Mesendoderm (in vitro differentiated cells): ENCODE measurements at regions not wholly inside any gene's neighbourhood (a gene's known extent, or its start where the extent isn't known, plus 50 kb on each side); places are given as distances from the start of the nearest gene placed in this dataset.

ENCODE experiments used
- DNase-seq: peaks from one replicate; pipeline ENCODE4 v3.0.0; 2013
- H2AK5ac ChIP-seq: 2 replicates; pipeline ENCODE4 v1.6.1; 2013; ENCODE audit warnings: low read length, inconsistent platforms
- H2BK120ac ChIP-seq: 2 replicates; pipeline ENCODE4 v1.6.1; 2013; ENCODE audit warnings: low read depth, mild to moderate bottlenecking, low read length, moderate library complexity, mixed read lengths
- H2BK15ac ChIP-seq: replicated peaks from 2 replicates; pipeline ENCODE4 v1.6.1; 2013; ENCODE audit warnings: low read depth, mild to moderate bottlenecking, moderate library complexity
- H2BK5ac ChIP-seq: 2 replicates; pipeline ENCODE4 v1.6.1; 2013; ENCODE audit warnings: low read length, inconsistent platforms
- H3K18ac ChIP-seq: 2 replicates; pipeline ENCODE4 v1.6.1; 2013; ENCODE audit warnings: mild to moderate bottlenecking, low read length, mixed read lengths
- H3K23ac ChIP-seq: one replicate; pipeline ENCODE4 v1.6.1; 2013; ENCODE audit warnings: low read length
- H3K27ac ChIP-seq: 2 replicates; pipeline ENCODE4 v1.5.1; 2013; ENCODE audit warnings: low read depth, mild to moderate bottlenecking, inconsistent platforms, low read length, moderate library complexity
- H3K27me3 ChIP-seq: 2 replicates; pipeline ENCODE4 v1.6.1; 2013; ENCODE audit warnings: low read length, control low read depth, mild to moderate bottlenecking, inconsistent platforms; ENCODE audit not compliant: insufficient read depth, poor library complexity
- H3K36me3 ChIP-seq: 2 replicates; pipeline ENCODE4 v1.6.1; 2013; ENCODE audit warnings: low read length, inconsistent platforms; ENCODE audit not compliant: control insufficient read depth, insufficient read depth
- H3K4ac ChIP-seq: one replicate; pipeline ENCODE4 v1.6.1; 2013; ENCODE audit warnings: low read depth, mild to moderate bottlenecking, low read length, moderate library complexity
- H3K4me1 ChIP-seq: 2 replicates; pipeline ENCODE4 v1.6.1; 2013; ENCODE audit warnings: low read depth, low read length, inconsistent platforms; ENCODE audit not compliant: control insufficient read depth
- H3K4me2 ChIP-seq: 2 replicates; pipeline ENCODE4 v1.6.1; 2013; ENCODE audit warnings: low read length
- H3K4me3 ChIP-seq: 2 replicates; pipeline ENCODE4 v1.5.1; 2013; ENCODE audit warnings: mild to moderate bottlenecking, low read length
- H3K56ac ChIP-seq: one replicate; pipeline ENCODE4 v1.6.1; 2013; ENCODE audit warnings: low read length
- H3K79me1 ChIP-seq: 2 replicates; pipeline ENCODE4 v1.6.1; 2013; ENCODE audit warnings: low read length, inconsistent platforms
- H3K79me2 ChIP-seq: 2 replicates; pipeline ENCODE4 v1.6.1; 2013; ENCODE audit warnings: mild to moderate bottlenecking, low read length; ENCODE audit not compliant: control insufficient read depth, insufficient read depth
- H3K9ac ChIP-seq: 2 replicates; pipeline ENCODE4 v1.6.1; 2013; ENCODE audit warnings: low read length, inconsistent platforms
- H4K5ac ChIP-seq: one replicate; pipeline ENCODE4 v1.6.1; 2013; ENCODE audit warnings: low read length
- H4K8ac ChIP-seq: one replicate; pipeline ENCODE4 v1.6.1; 2013; ENCODE audit warnings: low read depth, mild to moderate bottlenecking, control low read depth, low read length, moderate library complexity
- WGBS: extraction: QIAGEN DNeasy Blood & Tissue Kit; methylation state at CpG from one replicate; pipeline ENCODE4 v1.1.7; 2013; ENCODE audit warnings: low lambda C conversion rate, missing lambda C conversion rate; ENCODE audit not compliant: insufficient coverage; ENCODE audit errors: extremely low coverage; 5-methylcytosine and 5-hydroxymethylcytosine counted together

GRCh38 chr9:12463641-12464040 is 229.5 kb upstream of the TYRP1 start:
- Histone ChIP-seq H3K18ac (no peak overlapping the region), H3K4ac (no peak overlapping the region), H2BK120ac (no peak overlapping the region), H3K79me2 (no peaks in the 10 kb centered on the region), H3K4me2 (no peak overlapping the region), H3K27me3 (no peaks in the 10 kb centered on the region), H3K36me3 (no peaks in the 10 kb centered on the region), H2BK5ac (no peak overlapping the region), H3K23ac (no peak overlapping the region), H3K4me3 (no peak overlapping the region), H2BK15ac (no peak overlapping the region), H3K9ac (no peak overlapping the region), H4K8ac (no peak overlapping the region), H3K56ac (no peak overlapping the region), H2AK5ac (no peak overlapping the region), H4K5ac (no peak overlapping the region), H3K79me1 (no peaks in the 10 kb centered on the region), H3K4me1 (peaks cover 2% of the 10 kb centered on the region), H3K27ac (no peak overlapping the region)
- WGBS = no CpG with 5 or more reads among the region's 3 CpGs
- DNase-seq = peak; percentile 86

DNA sequence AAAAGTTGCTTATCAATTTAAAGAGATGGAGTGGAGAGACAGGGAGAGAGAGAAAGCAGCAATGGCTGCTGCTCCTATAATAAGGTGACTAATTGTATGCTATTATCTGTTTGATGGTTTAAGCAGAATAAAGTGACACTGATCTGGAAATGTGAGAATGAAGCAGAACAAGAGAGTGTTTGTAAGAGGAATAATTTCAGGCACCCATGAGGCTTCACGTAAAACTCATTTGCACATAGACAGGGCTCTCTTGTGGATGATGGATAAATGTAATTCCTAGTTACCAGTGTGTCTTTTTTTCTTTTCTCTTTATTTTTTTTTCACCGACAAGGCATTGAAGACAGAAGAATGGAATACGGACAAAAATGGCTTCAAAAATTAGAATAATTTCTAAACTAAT is 228.8 kb upstream of the TYRP1 start:
- WGBS = no CpG with 5 or more reads among the region's 3 CpGs
- Histone ChIP-seq H3K4me1 (peaks cover 2% of the 10 kb centered on the region), H3K23ac (no peak overlapping the region), H3K56ac (no peak overlapping the region), H3K36me3 (no peaks in the 10 kb centered on the region), H3K18ac (no peak overlapping the region), H3K79me2 (no peaks in the 10 kb centered on the region), H3K27me3 (no peaks in the 10 kb centered on the region), H3K4me2 (no peak overlapping the region), H3K27ac (no peak overlapping the region), H2AK5ac (no peak overlapping the region), H3K79me1 (no peaks in the 10 kb centered on the region), H3K4ac (no peak overlapping the region), H4K8ac (no peak overlapping the region), H2BK5ac (no peak overlapping the region), H2BK120ac (no peak overlapping the region), H3K9ac (no peak overlapping the region), H2BK15ac (no peak overlapping the region), H4K5ac (no peak overlapping the region), H3K4me3 (no peak overlapping the region)
- peak; percentile 48 for DNase-seq

GRCh38 chr9:12464910-12465512 is 228.2 kb upstream of the TYRP1 start:
- no peak overlapping the region for H3K9ac ChIP-seq
- H3K4me3 ChIP-seq = no peak overlapping the region
- H3K4me1 ChIP-seq = peaks cover 1% of the 10 kb centered on the region
- H2BK120ac ChIP-seq = no peak overlapping the region
- H3K36me3 ChIP-seq = no peaks in the 10 kb centered on the region
- no peak overlapping the region for H3K23ac ChIP-seq
- no peaks in the 10 kb centered on the region for H3K79me2 ChIP-seq
- no peak overlapping the region for H4K5ac ChIP-seq
- WGBS = no CpG with 5 or more reads among the region's 2 CpGs
- no peak overlapping the region for H2BK15ac ChIP-seq
- no peaks in the 10 kb centered on the region for H3K79me1 ChIP-seq
- H4K8ac ChIP-seq = no peak overlapping the region
- H2AK5ac ChIP-seq = no peak overlapping the region
- no peak overlapping the region for H3K4me2 ChIP-seq
- H3K18ac ChIP-seq = no peak overlapping the region
- no peak overlapping the region for H3K27ac ChIP-seq
- no peak overlapping the region for H2BK5ac ChIP-seq
- H3K4ac ChIP-seq = no peak overlapping the region
- no peak overlapping the region for H3K56ac ChIP-seq
- H3K27me3 ChIP-seq = no peaks in the 10 kb centered on the region
- peak; percentile 43 for DNase-seq

GRCh38 chr9:12469084-12469483 is 224.1 kb upstream of the TYRP1 start:
- H4K8ac ChIP-seq = no peak overlapping the region
- no peak overlapping the region for H2BK15ac ChIP-seq
- no peak overlapping the region for H3K4me2 ChIP-seq
- WGBS = no CpG with 5 or more reads among the region's 1 CpG
- no peak overlapping the region for H3K18ac ChIP-seq
- H3K27ac ChIP-seq = no peak overlapping the region
- H3K36me3 ChIP-seq = no peaks in the 10 kb centered on the region
- no peak overlapping the region for H3K23ac ChIP-seq
- DNase-seq = peak; percentile 2
- H3K9ac ChIP-seq = no peak overlapping the region
- no peak overlapping the region for H3K56ac ChIP-seq
- H2BK5ac ChIP-seq = no peak overlapping the region
- H3K79me2 ChIP-seq = no peaks in the 10 kb centered on the region
- no peak overlapping the region for H3K4ac ChIP-seq
- no peak overlapping the region for H4K5ac ChIP-seq
- H2BK120ac ChIP-seq = no peak overlapping the region
- H3K4me3 ChIP-seq = no peak overlapping the region
- H3K27me3 ChIP-seq = no peaks in the 10 kb centered on the region
- no peak overlapping the region for H2AK5ac ChIP-seq
- no peaks in the 10 kb centered on the region for H3K79me1 ChIP-seq
- H3K4me1 ChIP-seq = no peaks in the 10 kb centered on the region

DNA sequence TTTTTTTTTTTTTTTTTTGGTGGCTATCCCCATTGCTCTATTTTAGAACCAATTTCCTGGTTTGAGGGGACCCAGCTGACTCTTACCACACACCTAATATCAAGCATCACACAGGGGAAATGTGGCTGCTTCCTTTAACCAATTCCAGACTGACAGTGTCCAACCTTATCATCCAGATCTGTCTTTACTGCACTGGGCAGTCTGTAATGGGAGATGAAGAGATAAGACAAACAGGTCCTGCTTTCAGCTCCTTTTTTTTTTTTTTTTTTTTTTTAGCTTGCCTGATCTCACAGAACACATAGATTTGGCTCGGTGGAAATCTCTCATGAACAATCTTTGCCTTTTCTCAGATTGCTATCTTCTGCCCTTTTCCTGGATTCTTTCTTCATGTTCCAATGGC is 198.8 kb upstream of the TYRP1 start:
- H2AK5ac ChIP-seq = no peak overlapping the region
- H3K36me3 ChIP-seq = no peaks in the 10 kb centered on the region
- H2BK5ac ChIP-seq = no peak overlapping the region
- H3K4ac ChIP-seq = no peak overlapping the region
- no peaks in the 10 kb centered on the region for H3K79me2 ChIP-seq
- no peaks in the 10 kb centered on the region for H3K27me3 ChIP-seq
- no peak for DNase-seq
- no peak overlapping the region for H3K18ac ChIP-seq
- no peak overlapping the region for H3K4me2 ChIP-seq
- H3K4me3 ChIP-seq = no peak overlapping the region
- H3K56ac ChIP-seq = no peak overlapping the region
- H3K9ac ChIP-seq = no peak overlapping the region
- peaks cover 2% of the 10 kb centered on the region for H3K4me1 ChIP-seq
- no peak overlapping the region for H2BK15ac ChIP-seq
- no peak overlapping the region for H3K23ac ChIP-seq
- H4K8ac ChIP-seq = no peak overlapping the region
- H3K79me1 ChIP-seq = no peaks in the 10 kb centered on the region
- WGBS = no CpG with 5 or more reads among the region's 1 CpG
- no peak overlapping the region for H2BK120ac ChIP-seq
- no peak overlapping the region for H3K27ac ChIP-seq
- no peak overlapping the region for H4K5ac ChIP-seq

DNA sequence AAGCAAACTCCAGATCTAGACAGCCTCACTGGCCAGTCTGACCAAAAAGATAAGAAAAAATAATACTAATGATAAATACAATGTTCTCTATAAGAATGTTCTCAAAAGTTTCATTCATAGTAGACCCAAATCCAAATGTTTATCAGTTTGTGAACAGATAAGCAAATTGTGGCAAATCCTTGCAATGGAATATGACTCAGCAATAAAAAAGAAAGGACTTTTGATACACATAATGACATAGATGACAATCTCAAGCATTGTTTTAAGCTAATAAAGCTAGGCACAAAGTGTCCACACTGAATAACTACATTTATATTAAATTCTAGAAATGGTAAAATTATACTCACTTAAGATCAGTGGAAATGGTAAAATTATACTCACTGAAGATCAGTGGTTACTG is 195.4 kb upstream of the TYRP1 start:
- Histone ChIP-seq H3K36me3 (no peaks in the 10 kb centered on the region), H3K4ac (no peak overlapping the region), H3K79me1 (no peaks in the 10 kb centered on the region), H2BK120ac (no peak overlapping the region), H3K56ac (no peak overlapping the region), H3K9ac (no peak overlapping the region), H2BK15ac (no peak overlapping the region), H3K27ac (no peak overlapping the region), H3K4me2 (no peak overlapping the region), H4K8ac (no peak overlapping the region), H4K5ac (no peak overlapping the region), H3K18ac (no peak overlapping the region), H2BK5ac (no peak overlapping the region), H3K4me1 (peaks cover 2% of the 10 kb centered on the region), H3K23ac (no peak overlapping the region), H3K4me3 (no peak overlapping the region), H2AK5ac (no peak overlapping the region), H3K27me3 (no peaks in the 10 kb centered on the region), H3K79me2 (no peaks in the 10 kb centered on the region)
- DNase-seq = no peak
